Esophagus muscularis mucosa (tissue), 4 donors: ENCODE measurements at regions not wholly inside any gene's neighbourhood (a gene's known extent, or its start where the extent isn't known, plus 50 kb on each side); places are given as distances from the start of the nearest gene placed in this dataset.

ENCODE experiments used
- DNase-seq: peaks from one replicate; pipeline ENCODE4 v3.0.0-alpha.2; 2017; ENCODE audit errors: extremely low spot score
- H3K27ac ChIP-seq, 4 donors: fragments of 200-600 bp; sonication (generic); replicated peaks in 1 of 4; 1 replicate in 3 of 4; 2 replicates in 1 of 4; pipeline ENCODE4 v1.5.1; 2016 to 2019; ENCODE audit warnings: mild to moderate bottlenecking in 1 of 4
- H3K27me3 ChIP-seq, 4 donors: fragments of 200-600 bp; sonication (generic); one replicate each; pipeline versions ENCODE4 v1.5.1 to v1.6.0; 2016 to 2019
- H3K36me3 ChIP-seq, 4 donors: fragments of 200-600 bp; sonication (generic); one replicate each; pipeline ENCODE4 v1.5.1; 2016 to 2019
- H3K4me1 ChIP-seq, 4 donors: fragments of 200-600 bp; sonication (generic); one replicate each; pipeline ENCODE4 v1.5.1; 2016 to 2019
- H3K4me3 ChIP-seq, 4 donors: fragments of 200-600 bp; sonication (generic); 1 replicate in 2 of 4; 2 replicates in 2 of 4; pipeline ENCODE4 v1.5.1; 2016 to 2019; ENCODE audit warnings: mild to moderate bottlenecking in 4 of 4, moderate library complexity in 1 of 4
- H3K9me3 ChIP-seq, 4 donors: fragments of 200-600 bp; sonication (generic); 1 replicate in 3 of 4; 2 replicates in 1 of 4; pipeline ENCODE4 v1.5.1; 2016 to 2019
- EP300 ChIP-seq: sonication (generic); formaldehyde crosslinking; IDR thresholded peaks from one replicate; pipeline ENCODE4 v1.6.1; 2017; ENCODE audit warnings: antibody characterized with exemption
- POLR2A ChIP-seq: fragments of 450-650 bp; IDR thresholded peaks from one replicate; pipeline ENCODE4 v1.6.1; 2017; ENCODE audit warnings: antibody characterized with exemption, moderate library complexity, mild to moderate bottlenecking, low read depth
- POLR2AphosphoS5 ChIP-seq, 2 donors: sonication (generic); formaldehyde crosslinking; IDR thresholded peaks; one replicate each; pipeline ENCODE4 v1.6.1; 2017; ENCODE audit warnings: antibody characterized with exemption in 2 of 2
- WGBS: methylation state at CpG from one replicate; pipeline ENCODE4 v1.1.5; 2018; 5-methylcytosine and 5-hydroxymethylcytosine counted together
- intact Hi-C: fragments of 100-400 bp; cut with DNase I; formaldehyde crosslinking; loops from one replicate; pipeline ENCODE4 v1.15.1; 2023
- TF ChIP-seq, protein P1 (sequence below), 3 experiments: fragments of 200-600 bp in 2 of 3; fragments of 450-650 bp in 1 of 3; sonication (generic) in 2 of 3; IDR thresholded peaks; one replicate each; pipeline ENCODE4 v1.5.1; 2017 to 2019; ENCODE audit warnings: antibody characterized with exemption in 3 of 3, mild to moderate bottlenecking in 2 of 3, moderate library complexity in 1 of 3

DNA sequence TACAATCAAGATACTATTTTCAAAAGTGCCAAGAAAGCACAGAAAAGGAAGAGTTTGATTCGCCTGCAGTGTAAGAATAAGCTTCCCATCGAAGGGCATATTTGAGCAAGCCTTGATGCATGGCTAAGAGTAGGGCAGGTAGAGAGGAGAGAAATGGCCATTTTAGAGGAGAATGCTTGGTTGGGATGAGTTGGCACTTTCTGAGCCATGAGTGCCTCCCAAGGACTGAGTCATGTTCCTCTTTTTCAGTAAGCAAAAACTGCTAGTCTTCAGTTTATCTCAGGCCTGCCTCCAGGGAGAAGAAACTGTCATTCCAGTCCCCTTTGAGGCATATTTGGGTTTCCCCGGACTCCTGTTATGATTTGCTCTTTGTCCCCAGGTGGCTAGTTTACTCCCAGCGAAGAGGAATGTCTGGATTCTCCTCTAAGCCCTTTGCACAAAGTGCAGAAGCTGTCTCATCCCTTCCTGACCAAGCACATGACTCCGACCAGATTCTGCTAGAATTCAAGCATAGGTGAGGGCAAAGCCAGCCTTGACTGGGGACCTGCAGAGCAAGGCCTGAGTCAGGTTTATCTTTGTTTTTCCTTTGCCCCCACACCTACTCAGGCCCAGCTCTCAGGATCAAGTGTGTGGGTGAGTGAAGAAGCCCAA lies 115.2 kb downstream of the TTC32 start:
- no peak for TF ChIP-seq POLR2A
- TF ChIP-seq EP300 = no peak
- TF ChIP-seq, protein P1, sequence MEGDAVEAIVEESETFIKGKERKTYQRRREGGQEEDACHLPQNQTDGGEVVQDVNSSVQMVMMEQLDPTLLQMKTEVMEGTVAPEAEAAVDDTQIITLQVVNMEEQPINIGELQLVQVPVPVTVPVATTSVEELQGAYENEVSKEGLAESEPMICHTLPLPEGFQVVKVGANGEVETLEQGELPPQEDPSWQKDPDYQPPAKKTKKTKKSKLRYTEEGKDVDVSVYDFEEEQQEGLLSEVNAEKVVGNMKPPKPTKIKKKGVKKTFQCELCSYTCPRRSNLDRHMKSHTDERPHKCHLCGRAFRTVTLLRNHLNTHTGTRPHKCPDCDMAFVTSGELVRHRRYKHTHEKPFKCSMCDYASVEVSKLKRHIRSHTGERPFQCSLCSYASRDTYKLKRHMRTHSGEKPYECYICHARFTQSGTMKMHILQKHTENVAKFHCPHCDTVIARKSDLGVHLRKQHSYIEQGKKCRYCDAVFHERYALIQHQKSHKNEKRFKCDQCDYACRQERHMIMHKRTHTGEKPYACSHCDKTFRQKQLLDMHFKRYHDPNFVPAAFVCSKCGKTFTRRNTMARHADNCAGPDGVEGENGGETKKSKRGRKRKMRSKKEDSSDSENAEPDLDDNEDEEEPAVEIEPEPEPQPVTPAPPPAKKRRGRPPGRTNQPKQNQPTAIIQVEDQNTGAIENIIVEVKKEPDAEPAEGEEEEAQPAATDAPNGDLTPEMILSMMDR (IDR thresholded peaks at IDR 0.05) = no peak
- no peak for TF ChIP-seq POLR2AphosphoS5 (IDR thresholded peaks at IDR 0.05)
- Histone ChIP-seq H3K9me3 (no peaks in the 10 kb centered on the region), H3K4me1 (peaks cover 0 to 15% (median 7%) of the 10 kb centered on the region in 4 donors), H3K36me3 (no peaks in the 10 kb centered on the region), H3K27ac (no peak overlapping the region), H3K27me3 (no peaks in the 10 kb centered on the region), H3K4me3 (no peak overlapping the region)
- 76% methylated on average over 5 of the region's 5 CpGs for WGBS
- intact Hi-C loops = no loop called here
- DNase-seq = no peak

DNA sequence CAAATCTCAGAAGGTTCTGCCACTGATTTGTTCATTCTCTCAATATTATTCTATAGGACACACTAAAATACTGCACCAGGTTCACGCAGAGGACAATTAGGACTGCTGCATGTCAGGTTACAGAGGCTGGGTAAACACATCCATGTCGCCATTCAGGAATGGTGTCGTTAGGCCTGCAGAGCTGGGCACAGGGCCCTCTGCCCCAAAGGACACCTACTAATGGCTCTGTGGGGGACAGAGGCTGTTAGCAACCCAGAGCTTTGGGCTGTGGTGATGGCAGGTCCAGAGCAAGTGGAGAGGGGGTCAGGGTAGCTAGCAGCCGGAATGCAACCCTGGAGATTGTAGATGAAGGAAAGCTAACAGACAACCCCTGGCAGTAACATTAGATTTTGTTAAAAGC lies 115.9 kb downstream of the TTC32 start:
- TF ChIP-seq POLR2A (no peak), EP300 (no peak), POLR2AphosphoS5 (IDR thresholded peaks at IDR 0.05) (no peak)
- TF ChIP-seq, protein P1 (IDR thresholded peaks at IDR 0.05) = no peak
- no peak overlapping the region for H3K4me3 ChIP-seq
- no peak for DNase-seq
- no peaks in the 10 kb centered on the region for H3K9me3 ChIP-seq
- no peaks in the 10 kb centered on the region for H3K36me3 ChIP-seq
- WGBS = 96% methylated on average over 4 of the region's 4 CpGs
- no peak overlapping the region for H3K27ac ChIP-seq
- intact Hi-C loops = no loop called here
- peaks cover 0 to 15% (median 7%) of the 10 kb centered on the region in 4 donors for H3K4me1 ChIP-seq
- no peaks in the 10 kb centered on the region for H3K27me3 ChIP-seq

DNA sequence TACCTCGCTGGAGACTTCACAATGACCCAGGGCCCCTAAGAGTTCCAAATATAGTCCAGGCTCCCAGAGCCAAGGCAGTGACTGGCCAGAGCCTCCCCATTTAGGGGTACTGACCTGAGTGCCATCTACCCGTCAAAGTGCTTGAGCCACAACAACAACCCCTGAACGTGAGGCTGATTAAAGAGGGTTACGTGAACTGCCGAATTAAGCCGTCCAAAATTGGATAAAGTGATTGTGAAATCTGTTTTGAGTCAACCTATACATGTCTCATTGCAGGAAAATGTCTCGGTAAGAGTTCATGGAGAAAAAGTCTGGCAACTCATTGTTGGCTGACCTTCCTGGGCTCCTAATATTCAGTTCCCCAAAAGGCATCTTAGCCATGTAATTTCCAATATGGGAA lies 116.3 kb downstream of the TTC32 start:
- H3K9me3 ChIP-seq = no peaks in the 10 kb centered on the region
- H3K36me3 ChIP-seq = no peaks in the 10 kb centered on the region
- TF ChIP-seq EP300 (no peak), POLR2AphosphoS5 (IDR thresholded peaks at IDR 0.05) (no peak), POLR2A (no peak)
- TF ChIP-seq, protein P1 (IDR thresholded peaks at IDR 0.05) = no peak
- intact Hi-C loops = no loop called here
- no peaks in the 10 kb centered on the region for H3K27me3 ChIP-seq
- no peak for DNase-seq
- no peak overlapping the region for H3K27ac ChIP-seq
- no peak overlapping the region for H3K4me3 ChIP-seq
- peaks cover 0 to 15% (median 7%) of the 10 kb centered on the region in 4 donors for H3K4me1 ChIP-seq
- WGBS = 92% methylated on average over 7 of the region's 7 CpGs

DNA sequence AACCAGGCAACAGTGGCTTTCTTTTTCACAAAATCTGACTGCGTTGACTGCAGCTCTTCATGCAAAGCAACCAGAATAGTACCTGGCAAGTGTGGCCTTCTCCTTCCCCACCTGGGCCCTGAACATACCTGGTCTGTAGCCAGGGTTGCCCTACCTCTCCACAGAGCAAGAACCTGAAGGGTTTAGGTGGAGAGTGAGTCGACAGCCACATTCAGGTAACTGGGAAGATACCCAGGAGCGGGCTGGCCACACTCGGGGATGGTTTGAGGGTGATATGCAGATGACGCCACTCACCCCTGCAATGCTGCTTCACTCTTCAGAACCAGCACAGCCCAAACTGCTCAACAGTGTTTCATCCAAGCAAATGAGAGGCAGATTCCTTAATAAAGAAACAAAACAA lies 117.3 kb downstream of the TTC32 start:
- Histone ChIP-seq H3K9me3 (no peaks in the 10 kb centered on the region), H3K27ac (no peak overlapping the region), H3K27me3 (no peaks in the 10 kb centered on the region), H3K4me3 (no peak overlapping the region), H3K36me3 (no peaks in the 10 kb centered on the region), H3K4me1 (peaks cover 0 to 15% (median 7%) of the 10 kb centered on the region in 4 donors)
- TF ChIP-seq EP300 = no peak
- TF ChIP-seq POLR2AphosphoS5 (IDR thresholded peaks at IDR 0.05) = no peak
- TF ChIP-seq, protein P1 (IDR thresholded peaks at IDR 0.05) = no peak
- no peak for TF ChIP-seq POLR2A
- intact Hi-C loops = no loop called here
- 96% methylated on average over 5 of the region's 5 CpGs for WGBS
- DNase-seq = no peak

DNA sequence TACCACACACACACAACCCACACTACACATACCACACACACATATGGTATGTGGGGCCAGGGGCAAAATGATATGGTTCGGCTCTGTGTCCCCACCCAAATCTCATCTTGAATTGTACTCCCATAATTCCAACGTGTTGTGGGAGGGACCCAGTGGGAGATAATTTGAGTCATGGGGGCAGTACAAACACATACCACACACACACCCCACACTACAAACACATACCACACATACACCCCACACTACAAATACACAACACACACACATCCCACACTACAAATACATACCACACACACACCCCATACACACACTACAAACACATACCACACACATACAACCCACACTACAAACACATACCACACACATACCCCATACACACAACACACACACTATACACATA lies 117.8 kb downstream of the TTC32 start:
- H3K4me1 ChIP-seq = peaks cover 0 to 15% (median 7%) of the 10 kb centered on the region in 4 donors
- TF ChIP-seq, protein P1 (IDR thresholded peaks at IDR 0.05) = no peak
- TF ChIP-seq POLR2AphosphoS5 (IDR thresholded peaks at IDR 0.05) (no peak), EP300 (no peak), POLR2A (no peak)
- H3K4me3 ChIP-seq = no peak overlapping the region
- DNase-seq = no peak
- no peaks in the 10 kb centered on the region for H3K36me3 ChIP-seq
- no peak overlapping the region for H3K27ac ChIP-seq
- H3K27me3 ChIP-seq = no peaks in the 10 kb centered on the region
- intact Hi-C loops = no loop called here
- H3K9me3 ChIP-seq = no peaks in the 10 kb centered on the region
- 89% methylated on average over 2 of the region's 2 CpGs for whole genome bisulfite sequencing
